ENCODE measurements at regions not wholly inside any gene's neighbourhood (a gene's known extent, or its start where the extent isn't known, plus 50 kb on each side); places are given as distances from the start of the nearest gene placed in this dataset.

GRCh38 chr3:64806668-64807605 is 119.1 kb upstream of the ADAMTS9 start:
- no peaks in the 10 kb centered on the region for H3K9me3 ChIP-seq (ENCODE audit: control insufficient read depth, insufficient read depth, low read depth, low read length)
- H3K36me3 ChIP-seq (ENCODE audit: control insufficient read depth in 2 of 2, insufficient read depth in 1 of 2, low read length in 2 of 2), result no peaks in the 10 kb centered on the region
- H3K27ac ChIP-seq (ENCODE audit: extremely low read depth, low read depth, low read length), result no peak overlapping the region
- H3K4me1 ChIP-seq (ENCODE audit: control insufficient read depth, insufficient read depth, low read length), result no peaks in the 10 kb centered on the region
- no peak for TF ChIP-seq ZNF292 (tag by site-specific recombination; IDR thresholded peaks at IDR 0.05; ENCODE audit: borderline replicate concordance, low read depth)
- no peak for TF ChIP-seq ZNF354C (tag by site-specific recombination; IDR thresholded peaks at IDR 0.05; ENCODE audit: borderline replicate concordance, low read depth)
- TF ChIP-seq GFI1B (tag by site-specific recombination; IDR thresholded peaks at IDR 0.05), result no peak
- no peak for TF ChIP-seq ZSCAN30 (tag by site-specific recombination; IDR thresholded peaks at IDR 0.05)
- TF ChIP-seq ZNF16 (tag by site-specific recombination; IDR thresholded peaks at IDR 0.05; ENCODE audit: low read depth), result no peak
- TF ChIP-seq REST (tag by site-specific recombination; IDR thresholded peaks at IDR 0.05), result no peak
- no peak for TF ChIP-seq GLI4 (tag by site-specific recombination; IDR thresholded peaks at IDR 0.05)
- TF ChIP-seq ZNF19 (tag by site-specific recombination; IDR thresholded peaks at IDR 0.05; ENCODE audit: low read depth), result no peak
- TF ChIP-seq ZNF707 (tag by site-specific recombination; IDR thresholded peaks at IDR 0.05), result no peak
- TF ChIP-seq PRDM6 (tag by site-specific recombination; IDR thresholded peaks at IDR 0.05), result no peak
- TF ChIP-seq ZNF521 (tag by site-specific recombination; IDR thresholded peaks at IDR 0.05), result no peak
- TF ChIP-seq ZSCAN5A (tag by site-specific recombination; IDR thresholded peaks at IDR 0.05), result no peak
- no peak for TF ChIP-seq PRDM1 (tag by site-specific recombination; IDR thresholded peaks at IDR 0.05)
- TF ChIP-seq ZNF214 (tag by site-specific recombination; IDR thresholded peaks at IDR 0.05; ENCODE audit: borderline replicate concordance), result no peak
- no peak for TF ChIP-seq ZNF140 (tag by site-specific recombination; IDR thresholded peaks at IDR 0.05)
- no peak for TF ChIP-seq ZNF513 (tag by site-specific recombination; IDR thresholded peaks at IDR 0.05)
- no peak for TF ChIP-seq BCL6B (tag by site-specific recombination; IDR thresholded peaks at IDR 0.05)
- TF ChIP-seq ZNF157 (tag by site-specific recombination; IDR thresholded peaks at IDR 0.05), result no peak
- no peak for TF ChIP-seq ZBTB10 (tag by site-specific recombination; IDR thresholded peaks at IDR 0.05)
- CTCF ChIA-PET, result no interaction called here
- POLR2A ChIA-PET, result no interaction called here
- no peak overlapping the region for H3K4me3 ChIP-seq (ENCODE audit: low read depth, low read length)

Data from HEK293 (cell line).